ENCODE measurements at regions not wholly inside any gene's neighbourhood (a gene's known extent, or its start where the extent isn't known, plus 50 kb on each side); places are given as distances from the start of the nearest gene placed in this dataset.

DNA sequence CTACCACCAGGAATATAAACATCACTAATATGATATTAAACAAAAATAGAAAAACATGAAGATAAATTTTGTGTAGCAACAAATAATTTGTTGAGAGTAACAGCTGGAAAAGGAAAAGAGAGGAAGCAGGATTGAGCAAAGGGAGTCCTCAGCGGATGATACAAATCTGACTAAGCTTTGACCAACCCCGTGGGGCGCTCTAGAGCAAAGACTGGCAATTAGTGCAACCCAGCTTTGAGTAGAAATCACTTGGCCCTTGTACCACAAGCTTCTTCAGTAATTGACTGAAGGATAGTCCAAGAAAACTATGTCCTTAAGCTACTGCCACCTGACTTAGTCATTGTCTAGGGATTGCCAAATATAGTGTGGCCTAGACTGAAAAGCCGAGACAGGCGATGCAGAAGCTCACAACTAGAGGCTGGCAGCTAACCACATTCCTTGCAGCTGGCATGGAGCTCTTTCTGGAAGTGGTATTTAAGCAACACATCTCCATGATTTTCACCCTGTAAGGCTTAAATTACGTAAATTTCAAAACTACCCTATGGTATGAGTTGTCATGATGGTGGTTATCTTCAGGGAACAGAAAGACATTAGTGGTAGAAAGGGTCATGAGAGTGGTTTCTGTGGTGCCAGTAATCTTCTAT, 396.0 kb downstream of the PDGFC start:
- POLR2A ChIA-PET = no interaction called here
- Mint-ChIP-seq H3K4me3 (no peak overlapping the region), H3K27ac (no peak overlapping the region), H3K9me3 (no peaks in the 10 kb centered on the region), H3K4me1 (no peaks in the 10 kb centered on the region), H3K27me3 (no peaks in the 10 kb centered on the region), H3K36me3 (ENCODE audit: low read depth) (no peaks in the 10 kb centered on the region)
- DNase-seq = no peak
- CTCF ChIA-PET = no interaction called here

DNA sequence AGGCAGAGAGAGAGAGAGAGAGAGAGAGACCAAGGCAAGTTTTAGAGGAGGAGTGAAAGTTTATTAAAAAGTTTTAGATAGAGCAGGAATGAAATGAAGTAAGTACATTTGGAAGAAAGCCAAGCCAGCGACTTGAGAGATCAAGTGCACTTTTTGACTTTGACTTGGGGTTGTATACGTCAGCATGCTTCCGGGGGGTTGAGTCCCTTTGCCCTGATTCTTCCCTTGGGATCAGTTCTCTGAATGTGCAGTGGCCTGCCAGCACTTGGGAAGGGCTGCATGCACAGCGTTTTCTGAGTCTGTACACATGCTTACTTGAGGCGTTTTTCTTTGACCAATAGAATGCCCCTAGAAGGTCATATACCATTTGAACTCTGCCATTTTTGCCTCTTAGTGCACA, 400.5 kb downstream of the PDGFC start:
- no peaks in the 10 kb centered on the region for H3K4me1 Mint-ChIP-seq
- DNase-seq = no peak
- CTCF ChIA-PET = no interaction called here
- no peaks in the 10 kb centered on the region for H3K36me3 Mint-ChIP-seq (ENCODE audit: low read depth)
- no peaks in the 10 kb centered on the region for H3K9me3 Mint-ChIP-seq
- H3K4me3 Mint-ChIP-seq = no peak overlapping the region
- POLR2A ChIA-PET = no interaction called here
- H3K27me3 Mint-ChIP-seq = no peaks in the 10 kb centered on the region
- no peak overlapping the region for H3K27ac Mint-ChIP-seq

DNA sequence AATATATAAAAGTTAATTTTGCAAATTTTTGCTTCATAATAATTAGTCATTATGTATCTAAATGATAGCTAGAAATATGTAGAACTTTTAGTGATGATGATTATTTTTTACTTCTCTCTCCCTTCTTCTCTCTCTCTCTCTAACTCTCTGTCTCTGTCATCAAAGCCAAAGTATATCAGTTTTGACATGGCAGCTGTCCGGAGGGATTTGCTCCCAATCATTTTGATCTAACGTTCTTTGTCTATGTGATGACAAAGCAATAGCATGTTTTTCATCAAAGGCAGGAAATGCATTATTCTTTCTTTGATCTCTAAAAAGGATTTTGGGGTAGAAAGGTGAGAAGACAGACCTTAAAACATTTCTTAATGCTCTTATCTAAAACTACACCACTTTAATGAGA, 402.1 kb downstream of the PDGFC start:
- no peaks in the 10 kb centered on the region for H3K9me3 Mint-ChIP-seq
- H3K27ac Mint-ChIP-seq = no peak overlapping the region
- no peak overlapping the region for H3K4me3 Mint-ChIP-seq
- no peaks in the 10 kb centered on the region for H3K27me3 Mint-ChIP-seq
- DNase-seq = no peak
- no peaks in the 10 kb centered on the region for H3K4me1 Mint-ChIP-seq
- H3K36me3 Mint-ChIP-seq (ENCODE audit: low read depth) = no peaks in the 10 kb centered on the region
- POLR2A ChIA-PET = no interaction called here
- CTCF ChIA-PET = no interaction called here

DNA sequence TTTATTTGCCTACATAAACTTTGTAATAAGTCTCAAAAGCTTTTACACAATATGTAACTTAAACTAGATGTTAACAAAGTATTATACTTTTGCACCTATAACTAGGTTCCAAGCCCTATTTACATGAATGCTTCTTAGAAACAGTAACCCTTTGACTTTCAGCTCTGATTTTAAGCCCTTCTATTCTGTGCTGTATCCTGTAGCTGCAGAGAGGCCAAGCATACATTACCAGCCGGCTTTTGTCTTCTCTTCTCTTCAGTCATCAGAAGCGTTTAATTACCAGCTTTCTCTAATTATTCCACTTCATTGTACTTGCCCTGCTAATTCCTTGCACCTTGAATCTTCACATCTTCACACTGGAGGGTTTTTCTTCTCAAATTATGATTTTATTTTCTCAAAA, 403.1 kb downstream of the PDGFC start:
- Mint-ChIP-seq H3K27me3 (no peaks in the 10 kb centered on the region), H3K9me3 (no peaks in the 10 kb centered on the region), H3K4me1 (no peaks in the 10 kb centered on the region), H3K27ac (no peak overlapping the region), H3K36me3 (ENCODE audit: low read depth) (no peaks in the 10 kb centered on the region), H3K4me3 (no peak overlapping the region)
- ChIA-PET CTCF (no interaction called here), POLR2A (no interaction called here)
- DNase-seq = no peak

DNA sequence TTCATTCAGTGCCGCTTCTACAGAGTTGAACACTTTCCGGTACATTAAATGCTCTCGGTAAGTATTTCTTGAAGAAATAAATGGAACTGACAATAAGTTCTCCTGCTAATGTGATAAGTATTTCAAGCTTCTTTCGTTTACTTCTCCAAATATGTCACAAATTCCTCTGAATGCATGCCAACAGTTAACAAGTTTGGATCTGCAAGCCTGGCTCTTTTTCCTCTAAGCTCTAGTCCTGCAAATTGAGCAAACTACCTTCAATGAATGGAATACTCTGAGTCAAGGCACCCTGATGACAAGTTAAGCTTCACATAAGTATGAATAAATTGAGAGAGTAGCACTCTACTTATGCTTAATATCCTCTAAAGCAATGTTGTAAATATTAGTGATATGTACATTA, 403.6 kb downstream of the PDGFC start:
- Mint-ChIP-seq H3K27me3 (no peaks in the 10 kb centered on the region), H3K9me3 (no peaks in the 10 kb centered on the region), H3K4me3 (no peak overlapping the region), H3K27ac (no peak overlapping the region), H3K36me3 (ENCODE audit: low read depth) (no peaks in the 10 kb centered on the region), H3K4me1 (no peaks in the 10 kb centered on the region)
- POLR2A ChIA-PET = no interaction called here
- DNase-seq = no peak
- CTCF ChIA-PET = no interaction called here

DNA sequence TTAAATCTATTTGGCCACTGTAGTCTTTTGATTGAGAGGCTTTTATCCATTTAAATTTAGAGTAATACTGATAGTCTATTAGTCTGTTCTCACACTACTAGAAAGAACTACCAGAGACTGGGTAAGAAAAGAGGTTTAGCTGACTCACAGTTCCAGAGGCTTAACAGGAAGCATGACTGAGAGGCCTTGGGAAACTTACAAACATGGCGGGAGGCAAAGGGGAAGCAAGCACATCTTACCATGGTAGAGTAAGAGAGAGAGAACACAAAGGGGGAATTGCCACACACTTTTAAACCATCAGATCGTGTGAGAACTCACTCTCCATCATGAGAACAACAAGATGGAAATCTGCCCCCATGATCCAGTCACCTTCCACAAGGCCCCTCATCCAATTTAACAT, 410.9 kb downstream of the PDGFC start:
- Mint-ChIP-seq H3K36me3 (ENCODE audit: low read depth) (no peaks in the 10 kb centered on the region), H3K4me3 (no peak overlapping the region), H3K4me1 (no peaks in the 10 kb centered on the region), H3K9me3 (no peaks in the 10 kb centered on the region), H3K27me3 (no peaks in the 10 kb centered on the region), H3K27ac (no peak overlapping the region)
- CTCF ChIA-PET = no interaction called here
- DNase-seq = no peak
- POLR2A ChIA-PET = no interaction called here

DNA sequence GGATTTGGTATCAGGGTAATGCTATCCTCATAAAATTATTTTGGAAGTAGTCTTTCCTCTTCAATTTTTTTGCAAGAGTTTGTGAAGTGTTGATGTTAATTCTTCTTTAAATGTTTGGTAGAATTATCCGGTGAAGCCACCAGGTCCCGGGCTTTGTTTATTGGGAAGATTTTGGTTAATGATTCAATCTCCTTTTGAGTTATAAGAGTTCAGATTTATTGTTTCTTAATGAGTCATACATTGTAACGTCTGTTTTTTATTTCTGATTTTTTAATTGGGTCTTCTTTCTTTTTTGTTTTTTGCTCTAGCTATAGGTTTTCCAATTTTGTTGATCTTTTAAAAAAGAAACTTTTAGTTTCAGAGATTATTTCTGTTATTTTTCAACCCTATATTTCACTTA, 412.3 kb downstream of the PDGFC start:
- no peaks in the 10 kb centered on the region for H3K27me3 Mint-ChIP-seq
- H3K27ac Mint-ChIP-seq = no peak overlapping the region
- no peaks in the 10 kb centered on the region for H3K9me3 Mint-ChIP-seq
- H3K36me3 Mint-ChIP-seq (ENCODE audit: low read depth) = no peaks in the 10 kb centered on the region
- CTCF ChIA-PET = no interaction called here
- DNase-seq = no peak
- POLR2A ChIA-PET = no interaction called here
- H3K4me1 Mint-ChIP-seq = no peaks in the 10 kb centered on the region
- no peak overlapping the region for H3K4me3 Mint-ChIP-seq

DNA sequence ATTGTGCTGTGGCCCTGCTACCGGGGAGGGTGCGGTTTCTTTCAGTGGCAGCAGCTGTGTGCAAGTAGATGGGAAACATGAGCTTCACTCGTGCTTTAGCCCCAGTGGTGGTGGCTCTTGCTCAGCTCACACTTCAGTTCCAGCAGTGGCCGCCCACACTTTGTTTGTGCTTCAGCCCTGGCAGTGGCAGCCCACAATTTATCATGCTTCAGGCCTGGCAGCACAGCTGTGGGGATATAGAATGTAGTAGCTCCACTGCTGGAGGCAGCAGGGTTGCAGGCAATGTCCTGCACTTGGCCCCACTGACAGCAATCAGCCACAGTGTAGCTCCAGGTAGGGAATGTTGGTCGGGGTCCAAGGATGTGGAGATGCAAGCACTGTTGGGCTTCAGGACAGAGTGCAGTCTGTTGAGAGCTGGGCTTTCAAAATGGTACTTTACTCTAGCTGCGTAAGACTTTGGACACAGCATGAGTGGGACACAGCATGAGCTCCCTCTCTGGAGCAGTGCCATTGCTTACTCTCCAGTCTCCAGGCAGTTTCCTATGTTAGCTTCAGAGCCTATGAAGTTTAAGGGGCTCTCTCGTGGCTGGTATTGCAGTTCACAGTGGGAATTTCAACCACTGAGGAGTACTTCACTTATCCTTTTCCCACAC, 413.1 kb downstream of the PDGFC start:
- no peaks in the 10 kb centered on the region for H3K36me3 Mint-ChIP-seq (ENCODE audit: low read depth)
- POLR2A ChIA-PET = no interaction called here
- no peaks in the 10 kb centered on the region for H3K27me3 Mint-ChIP-seq
- no peak for DNase-seq
- CTCF ChIA-PET = no interaction called here
- no peaks in the 10 kb centered on the region for H3K9me3 Mint-ChIP-seq
- H3K4me1 Mint-ChIP-seq = no peaks in the 10 kb centered on the region
- no peak overlapping the region for H3K27ac Mint-ChIP-seq
- H3K4me3 Mint-ChIP-seq = no peak overlapping the region

DNA sequence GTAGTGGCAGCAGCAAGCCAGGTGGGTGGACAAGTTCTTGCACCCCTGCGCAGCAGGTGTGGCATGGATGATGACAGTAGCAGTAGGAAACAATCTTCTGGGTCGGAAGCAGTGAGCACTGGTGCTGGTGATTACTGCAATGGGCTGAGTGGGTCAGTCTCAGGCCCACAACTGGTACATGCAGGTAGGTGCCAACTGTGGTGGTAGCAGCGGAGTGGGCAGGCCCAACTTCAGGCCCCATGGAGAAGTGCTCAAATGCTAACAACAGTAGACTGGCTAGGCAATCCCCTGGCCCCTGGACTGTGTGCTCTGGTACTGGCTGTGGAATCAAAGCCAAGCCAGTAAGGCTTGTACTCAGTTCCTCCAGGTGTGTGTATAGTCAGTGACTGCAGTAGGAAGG, 413.7 kb downstream of the PDGFC start:
- CTCF ChIA-PET = no interaction called here
- Mint-ChIP-seq H3K36me3 (ENCODE audit: low read depth) (no peaks in the 10 kb centered on the region), H3K27ac (no peak overlapping the region), H3K27me3 (no peaks in the 10 kb centered on the region), H3K9me3 (no peaks in the 10 kb centered on the region), H3K4me3 (no peak overlapping the region), H3K4me1 (no peaks in the 10 kb centered on the region)
- POLR2A ChIA-PET = no interaction called here
- no peak for DNase-seq

DNA sequence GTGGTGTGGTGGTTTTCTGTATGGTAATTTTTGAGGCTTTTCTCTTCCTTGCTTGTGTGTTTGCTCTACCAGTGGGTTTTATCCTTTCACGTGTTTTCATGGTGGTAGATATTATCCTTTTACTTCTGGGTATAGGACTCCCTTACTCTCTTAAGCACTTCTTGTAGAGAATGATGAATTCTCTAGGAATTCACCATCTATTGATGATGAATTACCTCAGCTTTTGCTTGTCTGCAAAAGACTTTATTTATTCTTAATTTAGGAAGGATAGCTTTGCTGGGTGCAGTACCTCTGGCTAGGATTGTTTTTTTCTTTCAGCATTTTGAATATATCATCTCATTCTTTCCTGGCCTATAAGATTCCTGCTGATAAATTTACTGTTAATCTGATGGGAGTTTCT, 415.3 kb downstream of the PDGFC start:
- ChIA-PET CTCF (no interaction called here), POLR2A (no interaction called here)
- no peak for DNase-seq
- no peak overlapping the region for H3K27ac Mint-ChIP-seq
- H3K27me3 Mint-ChIP-seq = no peaks in the 10 kb centered on the region
- H3K4me3 Mint-ChIP-seq = no peak overlapping the region
- H3K36me3 Mint-ChIP-seq (ENCODE audit: low read depth) = no peaks in the 10 kb centered on the region
- no peaks in the 10 kb centered on the region for H3K9me3 Mint-ChIP-seq
- no peaks in the 10 kb centered on the region for H3K4me1 Mint-ChIP-seq

DNA sequence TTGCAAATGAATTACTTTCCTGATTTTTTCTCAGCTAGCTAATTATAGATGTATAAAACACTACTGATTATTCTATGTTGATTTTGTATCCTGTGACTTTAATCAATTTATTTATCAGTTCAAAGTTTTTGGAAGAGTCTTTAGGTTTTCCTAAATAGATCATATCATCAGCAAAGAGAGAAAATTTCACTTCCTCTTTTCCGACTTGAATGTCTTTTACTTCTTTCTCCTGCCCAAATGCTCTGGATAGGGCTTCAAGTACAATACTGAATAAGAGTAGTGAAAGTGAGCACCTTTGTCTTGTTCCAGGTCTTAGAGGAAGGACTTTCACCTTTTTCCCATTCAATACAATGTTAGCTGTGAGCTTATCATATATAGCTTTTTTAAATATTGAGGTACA, 417.9 kb downstream of the PDGFC start:
- CTCF ChIA-PET = no interaction called here

DNA sequence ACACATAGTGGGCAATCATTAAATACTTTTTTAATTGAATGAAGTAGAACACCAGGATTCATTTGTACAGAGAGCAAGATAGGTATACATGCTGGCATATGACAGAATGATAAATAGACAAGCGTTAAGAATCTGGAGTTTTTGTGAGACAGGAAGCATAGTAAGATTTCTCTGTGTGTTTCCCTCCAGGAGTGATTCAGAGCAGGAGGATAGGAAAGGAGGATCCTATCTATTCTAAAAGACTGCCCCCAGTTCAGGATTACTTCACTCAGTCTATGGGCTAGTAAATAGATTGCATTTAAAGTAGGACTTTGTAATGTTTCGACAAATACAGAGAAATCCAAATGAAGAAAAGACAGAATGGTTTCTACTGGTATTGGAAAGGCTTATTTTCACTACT, 423.7 kb downstream of the PDGFC start:
- H3K4me3 Mint-ChIP-seq = no peak overlapping the region
- H3K9me3 Mint-ChIP-seq = no peaks in the 10 kb centered on the region
- no peaks in the 10 kb centered on the region for H3K27me3 Mint-ChIP-seq
- CTCF ChIA-PET = no interaction called here
- POLR2A ChIA-PET = no interaction called here
- no peak overlapping the region for H3K27ac Mint-ChIP-seq
- no peaks in the 10 kb centered on the region for H3K4me1 Mint-ChIP-seq
- no peaks in the 10 kb centered on the region for H3K36me3 Mint-ChIP-seq (ENCODE audit: low read depth)
- no peak for DNase-seq

More for the DNA sequence above, 417.9 kb downstream of the PDGFC start:
- H3K27me3 Mint-ChIP-seq = no peaks in the 10 kb centered on the region
- no peaks in the 10 kb centered on the region for H3K36me3 Mint-ChIP-seq (ENCODE audit: low read depth)
- no peak overlapping the region for H3K27ac Mint-ChIP-seq
- no peak for DNase-seq
- H3K4me1 Mint-ChIP-seq = no peaks in the 10 kb centered on the region
- no peak overlapping the region for H3K4me3 Mint-ChIP-seq
- POLR2A ChIA-PET = no interaction called here
- no peaks in the 10 kb centered on the region for H3K9me3 Mint-ChIP-seq

DNA sequence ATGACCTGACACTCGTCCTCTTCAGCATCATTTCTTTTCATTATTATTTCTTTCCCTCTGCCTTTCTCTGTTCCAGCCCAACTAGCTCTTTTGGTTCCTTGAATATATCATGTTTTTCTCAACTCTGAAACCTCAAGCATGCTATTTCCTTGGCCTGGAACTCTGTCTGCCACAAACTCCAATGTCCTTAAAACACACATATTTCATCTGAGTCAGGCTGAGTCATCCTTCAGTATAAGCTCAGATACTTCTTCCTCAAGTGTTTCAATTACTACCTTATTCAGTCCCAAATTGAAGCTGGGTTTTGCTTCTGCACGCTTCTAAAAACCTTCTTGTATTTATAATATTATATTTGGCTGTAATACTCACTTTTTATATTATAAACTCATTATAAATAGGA, 424.2 kb downstream of the PDGFC start:
- ChIA-PET CTCF (interaction anchor here (1.3 kb wide), 1 partner anchor 13 kb away, joined by 4 read pairs; no protein-coding TSS in a partner anchor), POLR2A (no interaction called here)
- Mint-ChIP-seq H3K27ac (no peak overlapping the region), H3K27me3 (no peaks in the 10 kb centered on the region), H3K4me3 (no peak overlapping the region), H3K9me3 (no peaks in the 10 kb centered on the region), H3K36me3 (ENCODE audit: low read depth) (no peaks in the 10 kb centered on the region), H3K4me1 (no peaks in the 10 kb centered on the region)
- DNase-seq = no peak

DNA sequence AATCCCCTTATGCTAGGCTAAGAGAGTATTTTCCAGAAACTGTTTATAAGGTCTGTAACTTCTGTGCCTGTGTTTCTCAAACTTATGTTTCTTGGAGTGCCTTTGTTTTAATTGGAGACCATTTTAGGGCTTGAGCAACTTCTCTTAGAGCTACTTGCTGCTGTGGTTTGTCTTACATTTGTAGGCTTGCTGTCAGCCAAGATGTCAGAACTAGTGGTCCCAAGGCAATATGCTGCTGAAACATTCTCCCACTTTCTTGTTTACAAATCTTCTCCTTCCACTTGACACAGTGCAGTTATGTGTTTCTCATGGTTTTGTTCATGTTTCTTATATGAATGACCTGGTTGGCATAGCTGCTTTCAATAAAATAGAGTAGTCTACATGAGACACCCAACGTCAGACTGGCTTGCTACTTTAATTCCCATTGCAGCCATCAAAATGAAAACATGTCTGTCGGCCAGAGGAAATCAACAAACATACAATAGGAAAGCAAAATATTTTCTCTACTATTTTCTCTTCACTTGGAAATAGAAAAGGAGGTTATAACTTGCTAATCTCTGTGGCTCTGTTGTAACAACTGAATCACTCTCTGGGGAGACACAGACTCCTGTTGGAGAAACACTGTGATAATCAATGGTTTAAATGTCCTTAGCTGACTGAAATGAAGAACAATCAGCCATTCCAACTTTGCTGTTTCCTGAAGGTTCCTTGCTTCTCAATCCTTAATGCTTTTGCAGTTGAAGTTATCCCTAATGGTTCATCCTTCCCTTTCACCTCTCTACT, 426.4 kb downstream of the PDGFC start:
- Mint-ChIP-seq H3K27ac (no peak overlapping the region), H3K4me3 (no peak overlapping the region), H3K9me3 (no peaks in the 10 kb centered on the region), H3K36me3 (ENCODE audit: low read depth) (no peaks in the 10 kb centered on the region), H3K4me1 (no peaks in the 10 kb centered on the region), H3K27me3 (no peaks in the 10 kb centered on the region)
- ChIA-PET CTCF (interaction anchor here (1.4 kb wide), 1 partner anchor 8 kb away, joined by 3 read pairs; no protein-coding TSS in a partner anchor), POLR2A (no interaction called here)
- DNase-seq = no peak

Measured in activated CD4-positive, alpha-beta T cell treated with anti-CD3 and anti-CD28 coated beads, Interleukin-2, amount 10 ng/mL, durations not matched to agents 7 days and 5 days (primary cell).